Sciatic nerve (tissue), 2 donors: ENCODE measurements at regions not wholly inside any gene's neighbourhood (a gene's known extent, or its start where the extent isn't known, plus 50 kb on each side); places are given as distances from the start of the nearest gene placed in this dataset.
"Not testable (repeated sequence)": the region's sequence is repeated elsewhere in the genome, so short reads cannot be mapped to it uniquely, and the experiment has no call there.

Experiments used
- ATAC-seq: fragments of 200-7000 bp; cut with Tn5 transposase; one replicate; pipeline ENCODE4 v1.9.1; 2020; ENCODE audit warnings: mild to moderate bottlenecking, moderate library complexity
- DNase-seq: peaks from one replicate; pipeline ENCODE4 v3.0.0-alpha.2; 2020; ENCODE audit warnings: low spot score
- intact Hi-C: fragments of 100-400 bp; cut with DNase I; formaldehyde crosslinking; loops from one replicate; pipeline ENCODE4 v1.14.2; 2022
- donor health status: DM: no; HTN: no; CAD: no.
- donor health status: DM: no; HTN: no; CAD: no.

DNA sequence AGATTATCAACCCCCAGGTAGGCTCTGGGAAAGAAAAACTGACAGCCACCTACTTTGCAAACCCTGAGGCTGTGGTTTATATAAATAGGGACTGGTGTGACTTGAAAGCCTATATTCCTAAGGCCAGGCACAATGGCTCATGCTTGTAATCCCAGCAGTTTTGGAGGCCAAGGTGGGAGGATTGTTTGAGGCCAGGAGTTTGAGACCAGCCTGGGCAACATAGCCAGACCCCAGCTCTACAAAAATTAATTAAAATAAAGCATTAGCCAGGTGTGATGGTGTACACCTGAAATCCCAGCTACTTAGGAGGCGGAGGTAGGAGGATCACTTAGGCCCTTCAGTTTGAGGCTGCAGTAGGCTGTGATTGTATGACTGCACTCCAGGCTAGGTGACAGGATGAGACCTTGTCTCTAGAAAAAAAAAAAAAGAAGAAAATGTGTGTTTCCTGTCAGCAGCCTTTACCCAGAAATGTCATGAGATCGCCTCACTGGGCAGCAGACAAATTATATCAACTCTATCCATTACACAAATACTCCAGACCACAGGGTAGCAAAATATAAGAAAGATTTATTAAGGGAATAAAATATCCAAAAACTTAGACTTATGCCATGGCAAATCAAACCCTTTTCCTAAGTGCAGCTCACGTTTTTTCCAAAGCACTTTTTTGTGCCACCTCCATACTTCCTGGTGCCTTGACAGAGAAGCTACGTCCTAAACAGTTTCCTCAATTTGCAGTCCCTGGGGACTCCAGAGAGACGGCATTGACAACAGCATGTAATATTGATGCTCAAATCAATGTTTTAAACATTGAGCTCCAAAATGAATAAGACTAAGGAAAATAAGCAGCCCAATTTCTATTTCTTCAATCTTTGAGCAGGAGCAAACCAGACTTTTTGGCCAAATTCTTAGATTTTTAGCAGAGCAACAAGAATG lies 190.8 kb upstream of the NDUFV2 start:
- ATAC-seq (no peak), DNase-seq (no peak)
- intact Hi-C loops: no loop called here

- no peak for DNase-seq
Observed at GRCh38 chr18:8912348-8913326, 189.9 kb upstream of the NDUFV2 start.

GRCh38 chr18:8913606-8914403 lies 188.7 kb upstream of the NDUFV2 start:
- intact Hi-C loops, ATAC-seq, DNase-seq: not testable (repeated sequence)

More at GRCh38 chr18:8912348-8913326, 189.9 kb upstream of the NDUFV2 start:
- intact Hi-C loops: no loop called here
- peak; percentile 78 for ATAC-seq

GRCh38 chr18:8914404-8915264 lies 187.9 kb upstream of the NDUFV2 start:
- ATAC-seq, intact Hi-C loops, DNase-seq: not testable (repeated sequence)

GRCh38 chr18:8920856-8921787 lies 181.4 kb upstream of the NDUFV2 start:
- ATAC-seq, intact Hi-C loops, DNase-seq: not testable (repeated sequence)

- intact Hi-C loops: no loop called here
- DNase-seq: no peak
- ATAC-seq: no peak
Observed at GRCh38 chr18:8926464-8926863, 176.0 kb upstream of the NDUFV2 start.

DNA sequence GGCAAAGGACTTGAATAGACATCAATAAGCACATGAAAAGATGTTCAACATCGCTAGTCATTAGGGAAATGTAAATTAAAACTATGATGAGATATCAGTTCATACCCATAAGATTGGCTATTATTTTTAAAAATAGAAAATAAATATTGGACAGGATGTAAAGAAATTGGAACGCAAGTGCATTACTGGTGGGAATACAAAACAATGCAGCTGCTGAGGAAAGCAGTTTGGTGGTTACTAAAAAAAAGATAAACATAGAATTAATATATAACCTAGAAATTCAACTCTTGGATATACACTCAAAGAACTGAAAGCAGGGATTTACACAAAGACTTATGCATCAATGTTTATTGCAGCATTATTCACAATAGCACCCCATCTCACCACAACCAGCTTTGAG lies 174.5 kb upstream of the NDUFV2 start:
- intact Hi-C loops: no loop called here
- ATAC-seq: no peak
- DNase-seq: no peak

GRCh38 chr18:8928847-8929780 lies 173.4 kb upstream of the NDUFV2 start:
- intact Hi-C loops: no loop called here
- no peak for DNase-seq
- no peak for ATAC-seq

DNA sequence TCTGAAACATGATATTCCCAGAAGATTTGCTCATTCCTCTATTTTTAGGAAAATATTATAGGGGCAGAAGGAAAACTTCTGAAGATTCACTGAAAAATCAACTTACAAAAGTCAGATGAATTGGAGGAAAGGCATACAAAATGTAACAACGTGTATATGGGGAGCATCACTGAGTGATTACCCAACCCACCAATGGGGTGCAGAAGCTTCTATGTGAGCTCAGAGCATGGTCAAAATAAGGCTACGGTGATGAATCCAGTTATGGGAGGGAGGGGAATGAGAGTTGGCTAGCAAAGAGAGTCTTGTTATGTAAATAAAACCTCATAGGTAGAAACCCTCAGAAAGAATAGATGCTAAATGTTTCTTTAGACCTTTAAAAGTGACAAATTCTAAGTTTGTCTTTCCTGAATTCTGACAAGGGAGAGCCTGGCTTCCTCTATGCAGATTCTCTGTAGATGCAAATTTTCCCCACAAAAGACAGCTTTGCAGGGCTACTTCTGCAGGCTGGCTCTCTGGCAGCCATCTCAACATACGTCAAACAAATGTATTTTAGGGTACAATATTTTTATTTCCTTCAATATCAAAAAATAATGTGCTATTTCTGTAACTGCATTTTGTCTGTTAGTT lies 171.4 kb upstream of the NDUFV2 start:
- intact Hi-C loops: no loop called here
- no peak for ATAC-seq
- DNase-seq: no peak

DNA sequence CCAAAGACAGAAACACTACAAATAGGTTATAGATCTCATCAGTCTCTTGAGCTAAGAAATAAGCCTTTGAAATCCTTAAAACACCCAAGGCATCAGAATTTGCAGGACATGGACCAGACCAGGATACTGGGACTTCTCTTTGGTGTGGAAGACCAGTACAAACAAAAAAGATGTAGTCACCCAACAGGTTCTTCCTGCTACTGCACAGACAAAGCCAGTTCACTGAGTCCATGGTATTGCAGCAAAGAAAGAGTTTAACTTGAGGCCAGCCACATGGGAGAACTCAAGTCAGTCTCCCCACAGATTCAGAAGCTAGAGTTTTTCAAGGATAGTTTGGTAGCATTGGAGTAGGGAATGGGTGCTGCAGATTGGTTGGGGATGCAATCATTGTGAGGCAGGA lies 169.6 kb upstream of the NDUFV2 start:
- intact Hi-C loops: no loop called here
- DNase-seq (no peak), ATAC-seq (no peak)

GRCh38 chr18:8933714-8934284 lies 168.7 kb upstream of the NDUFV2 start:
- ATAC-seq: no peak
- DNase-seq: no peak

GRCh38 chr18:8935346-8935745 lies 167.2 kb upstream of the NDUFV2 start:
- intact Hi-C loops: not testable (repeated sequence)

More at GRCh38 chr18:8933714-8934284, 168.7 kb upstream of the NDUFV2 start:
- intact Hi-C loops: no loop called here

GRCh38 chr18:8936619-8937018 lies 165.9 kb upstream of the NDUFV2 start:
- intact Hi-C loops: no loop called here
- DNase-seq (no peak), ATAC-seq (no peak)

More at GRCh38 chr18:8935346-8935745, 167.2 kb upstream of the NDUFV2 start:
- not testable (repeated sequence) for DNase-seq, ATAC-seq

- intact Hi-C loops: no loop called here
- no peak for DNase-seq
- ATAC-seq: no peak
Observed at GRCh38 chr18:8937160-8938094, 165.1 kb upstream of the NDUFV2 start.
